ENCODE measurements at regions not wholly inside any gene's neighbourhood (a gene's known extent, or its start where the extent isn't known, plus 50 kb on each side); places are given as distances from the start of the nearest gene placed in this dataset.

- TF ChIP-seq CBFB (CRISPR knock-in tag; IDR thresholded peaks at IDR 0.05) (no peak), SRSF7 (optimal IDR thresholded peaks at IDR 0.05; ENCODE audit: low read depth, low read length) (no peak)
- TF ChIP-seq, protein P1, sequence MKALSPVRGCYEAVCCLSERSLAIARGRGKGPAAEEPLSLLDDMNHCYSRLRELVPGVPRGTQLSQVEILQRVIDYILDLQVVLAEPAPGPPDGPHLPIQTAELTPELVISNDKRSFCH (CRISPR knock-in tag; IDR thresholded peaks at IDR 0.05), result no peak
- TF ChIP-seq, protein P1 (tag; IDR thresholded peaks at IDR 0.05), result no peak
Observed at GRCh38 chr1:216833509-216833908, 110.3 kb upstream of the ESRRG start (continued).

GRCh38 chr1:216832192-216832591 is 109.0 kb upstream of the ESRRG start:
- POLR2A ChIA-PET, result no interaction called here
- no peaks in the 10 kb centered on the region for H4K20me1 ChIP-seq (replicated peaks; ENCODE audit: control insufficient read depth, insufficient read depth, low read length)
- TF ChIP-seq HDAC1 (IDR thresholded peaks at IDR 0.05), result no peak
- TF ChIP-seq MGA (IDR thresholded peaks at IDR 0.05), result no peak
- no peak for TF ChIP-seq ZNF121 (CRISPR knock-in tag; conservative IDR thresholded peaks at IDR 0.05)
- TF ChIP-seq, protein P2, sequence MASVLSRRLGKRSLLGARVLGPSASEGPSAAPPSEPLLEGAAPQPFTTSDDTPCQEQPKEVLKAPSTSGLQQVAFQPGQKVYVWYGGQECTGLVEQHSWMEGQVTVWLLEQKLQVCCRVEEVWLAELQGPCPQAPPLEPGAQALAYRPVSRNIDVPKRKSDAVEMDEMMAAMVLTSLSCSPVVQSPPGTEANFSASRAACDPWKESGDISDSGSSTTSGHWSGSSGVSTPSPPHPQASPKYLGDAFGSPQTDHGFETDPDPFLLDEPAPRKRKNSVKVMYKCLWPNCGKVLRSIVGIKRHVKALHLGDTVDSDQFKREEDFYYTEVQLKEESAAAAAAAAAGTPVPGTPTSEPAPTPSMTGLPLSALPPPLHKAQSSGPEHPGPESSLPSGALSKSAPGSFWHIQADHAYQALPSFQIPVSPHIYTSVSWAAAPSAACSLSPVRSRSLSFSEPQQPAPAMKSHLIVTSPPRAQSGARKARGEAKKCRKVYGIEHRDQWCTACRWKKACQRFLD (CRISPR knock-in tag; IDR thresholded peaks at IDR 0.05), result no peak

More at GRCh38 chr1:216832192-216832591, 109.0 kb upstream of the ESRRG start:
- Histone ChIP-seq H3K36me3 (ENCODE audit: control insufficient read depth, insufficient read depth, low read length) (no peaks in the 10 kb centered on the region), H3K9me3 (replicated peaks; ENCODE audit: control insufficient read depth, insufficient read depth, low read depth, low read length) (peaks cover 4% of the 10 kb centered on the region; the same call in 1 of the 2 replicates), H3K4me1 (replicated peaks in 1 of 2; ENCODE audit: control insufficient read depth in 2 of 2, insufficient read depth in 2 of 2, low read length in 2 of 2) (no peaks in the 10 kb centered on the region), H3K79me2 (ENCODE audit: control insufficient read depth, insufficient read depth, low read length) (no peaks in the 10 kb centered on the region), H3K9ac (ENCODE audit: insufficient read depth in 1 of 2, low read depth in 2 of 2, low read length in 2 of 2) (no peak overlapping the region), H3K27ac (ENCODE audit: extremely low read depth, low read depth, low read length) (no peak overlapping the region), H2AFZ (ENCODE audit: low read depth, low read length) (no peak overlapping the region), H3K9me1 (ENCODE audit: control insufficient read depth, insufficient read depth, low read length) (no peaks in the 10 kb centered on the region), H3K27me3 (ENCODE audit: control insufficient read depth in 2 of 2, insufficient read depth in 2 of 2, low read length in 2 of 2) (no peaks in the 10 kb centered on the region), H3K4me2 (ENCODE audit: insufficient read depth, low read length) (no peak overlapping the region), H3K4me3 (no peak overlapping the region)
- WGBS (ENCODE audit: insufficient coverage, low coverage, missing lambda C conversion rate), result 3% methylated on average over 3 of the region's 3 CpGs
- in situ Hi-C loops (cut with MboI) (no loop called here), intact Hi-C loops (cut with micrococcal nuclease) (loop anchor here (2.0 kb wide), 1 partner anchor 27 kb away; no protein-coding TSS in a partner anchor)
- BruUV-seq (replicated peaks), result no TSS peak
- CTCF ChIA-PET (ENCODE audit: low intra/inter-chr PET ratio), result no interaction called here
- DNase-seq (ENCODE audit: extremely low read depth in 1 of 4, low spot score in 3 of 4) (no peak), FAIRE-seq (no peak), ATAC-seq (no peak)
